ENCODE measurements at regions not wholly inside any gene's neighbourhood (a gene's known extent, or its start where the extent isn't known, plus 50 kb on each side); places are given as distances from the start of the nearest gene placed in this dataset.

DNA sequence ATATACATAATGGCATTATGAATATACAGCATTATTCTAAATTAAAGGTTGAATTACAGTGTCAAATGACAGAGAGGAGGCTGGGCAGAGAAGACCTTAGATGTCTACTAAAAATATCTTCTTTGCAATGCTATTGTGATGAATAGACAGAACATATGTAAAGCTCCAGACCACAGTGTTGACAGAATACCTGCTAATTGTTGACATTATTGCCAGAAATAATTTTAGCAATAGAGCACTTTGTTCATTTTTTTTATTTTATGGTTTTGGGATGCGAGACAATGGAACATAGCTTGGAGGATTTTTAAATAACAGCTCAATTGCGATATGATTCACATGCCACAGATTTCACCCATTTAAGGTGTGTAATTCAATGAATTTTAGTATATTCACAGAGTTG, 508.8 kb downstream of the PSAT1 start:
- TF ChIP-seq, protein P1, sequence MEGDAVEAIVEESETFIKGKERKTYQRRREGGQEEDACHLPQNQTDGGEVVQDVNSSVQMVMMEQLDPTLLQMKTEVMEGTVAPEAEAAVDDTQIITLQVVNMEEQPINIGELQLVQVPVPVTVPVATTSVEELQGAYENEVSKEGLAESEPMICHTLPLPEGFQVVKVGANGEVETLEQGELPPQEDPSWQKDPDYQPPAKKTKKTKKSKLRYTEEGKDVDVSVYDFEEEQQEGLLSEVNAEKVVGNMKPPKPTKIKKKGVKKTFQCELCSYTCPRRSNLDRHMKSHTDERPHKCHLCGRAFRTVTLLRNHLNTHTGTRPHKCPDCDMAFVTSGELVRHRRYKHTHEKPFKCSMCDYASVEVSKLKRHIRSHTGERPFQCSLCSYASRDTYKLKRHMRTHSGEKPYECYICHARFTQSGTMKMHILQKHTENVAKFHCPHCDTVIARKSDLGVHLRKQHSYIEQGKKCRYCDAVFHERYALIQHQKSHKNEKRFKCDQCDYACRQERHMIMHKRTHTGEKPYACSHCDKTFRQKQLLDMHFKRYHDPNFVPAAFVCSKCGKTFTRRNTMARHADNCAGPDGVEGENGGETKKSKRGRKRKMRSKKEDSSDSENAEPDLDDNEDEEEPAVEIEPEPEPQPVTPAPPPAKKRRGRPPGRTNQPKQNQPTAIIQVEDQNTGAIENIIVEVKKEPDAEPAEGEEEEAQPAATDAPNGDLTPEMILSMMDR (conservative IDR thresholded peaks at IDR 0.05 in 1 of 2, IDR thresholded peaks at IDR 0.05 in 1 of 2; ENCODE audit: extremely low read depth in 1 of 2, insufficient read depth in 1 of 2, low read depth in 1 of 2, low read length in 2 of 2), result no peak
- no peak for TF ChIP-seq EZH2 (IDR thresholded peaks at IDR 0.05; ENCODE audit: borderline replicate concordance, low read length)
